ENCODE measurements at regions not wholly inside any gene's neighbourhood (a gene's known extent, or its start where the extent isn't known, plus 50 kb on each side); places are given as distances from the start of the nearest gene placed in this dataset.

DNA sequence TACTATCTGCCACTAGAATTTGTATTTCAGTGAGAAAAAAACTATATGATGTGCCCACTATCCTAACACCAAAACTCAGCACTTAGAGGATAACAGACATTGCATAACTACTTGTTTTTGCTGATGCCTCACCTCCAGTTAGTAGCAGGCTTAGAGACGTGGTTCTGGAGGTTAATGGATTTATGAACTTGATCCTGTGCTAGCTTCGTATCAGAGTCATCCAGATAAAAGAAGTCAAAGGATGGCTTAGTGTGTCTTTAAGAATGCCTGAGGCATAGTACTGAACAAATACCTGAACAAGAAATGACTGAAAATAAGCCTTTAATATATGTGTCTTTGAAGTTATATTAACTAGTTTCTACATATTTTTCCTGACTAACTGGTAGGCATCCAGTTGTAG, 414.9 kb upstream of the PTCHD4 start:
- Histone ChIP-seq H2AFZ (ENCODE audit: low read length) (no peak overlapping the region), H3K27me3 (ENCODE audit: control insufficient read depth in 1 of 2, insufficient read depth in 2 of 2, low read length in 2 of 2) (no peaks in the 10 kb centered on the region), H3K27ac (ENCODE audit: extremely low read length, insufficient read depth, low read length) (no peak overlapping the region), H3K36me3 (replicated peaks in 1 of 2; ENCODE audit: control insufficient read depth in 1 of 2, insufficient read depth in 2 of 2, low read length in 2 of 2) (no peaks in the 10 kb centered on the region), H3K4me2 (ENCODE audit: low read depth, low read length) (no peak overlapping the region), H3K9ac (ENCODE audit: insufficient read depth, low read depth, low read length) (no peak overlapping the region), H3K4me1 (ENCODE audit: insufficient read depth, low read length) (no peaks in the 10 kb centered on the region), H3K9me3 (ENCODE audit: low read length) (no peaks in the 10 kb centered on the region), H3K4me3 (replicated peaks in 1 of 3; ENCODE audit: insufficient read depth in 1 of 3, low read depth in 2 of 3, low read length in 3 of 3) (no peak overlapping the region), H4K20me1 (ENCODE audit: insufficient read depth, low read length) (no peaks in the 10 kb centered on the region), H3K79me2 (ENCODE audit: insufficient read depth, low read length) (no peaks in the 10 kb centered on the region)
- CTCF ChIA-PET (ENCODE audit: low intra/inter-chr PET ratio, low total read pairs) = no interaction called here
- FAIRE-seq = no peak
- BruUV-seq (replicated peaks) = no TSS peak
- no peak for DNase-seq (ENCODE audit: low spot score)
- POLR2A ChIA-PET = no interaction called here
- in situ Hi-C loops (cut with HindIII; ENCODE audit: extremely low pct_ligation_motif_present, low pct_unique_long_range_greater_than_20kb) = no loop called here
- no peak for ATAC-seq
- intact Hi-C loops (cut with micrococcal nuclease; ENCODE audit: unreplicated experiment) = no loop called here
- WGBS (ENCODE audit: low lambda C conversion rate) = 3% methylated on average over 2 of the region's 2 CpGs
- TF ChIP-seq ZNF672 (CRISPR knock-in tag; IDR thresholded peaks at IDR 0.05) (no peak), ZNF724P (CRISPR knock-in tag; IDR thresholded peaks at IDR 0.05; ENCODE audit: borderline replicate concordance) (no peak), ADNP (CRISPR knock-in tag; IDR thresholded peaks at IDR 0.05) (no peak), SRSF4 (IDR thresholded peaks at IDR 0.05; ENCODE audit: low read depth, low read length, poor library complexity, severe bottlenecking) (no peak), ZKSCAN1 (IDR thresholded peaks at IDR 0.05; ENCODE audit: low read length) (no peak), SMAD1 (CRISPR knock-in tag; IDR thresholded peaks at IDR 0.05; ENCODE audit: borderline replicate concordance, low read depth) (no peak), MYC (CRISPR knock-in tag; IDR thresholded peaks at IDR 0.05; ENCODE audit: borderline replicate concordance) (no peak), ETV6 (CRISPR knock-in tag; conservative IDR thresholded peaks at IDR 0.05) (no peak), THAP11 (CRISPR knock-in tag; IDR thresholded peaks at IDR 0.05) (no peak), SP1 (IDR thresholded peaks at IDR 0.05) (no peak), SP1 (CRISPR knock-in tag; IDR thresholded peaks at IDR 0.05) (no peak), ZFP62 (CRISPR knock-in tag; IDR thresholded peaks at IDR 0.05) (no peak), MEF2D (CRISPR knock-in tag; IDR thresholded peaks at IDR 0.05) (no peak), ZNF430 (CRISPR knock-in tag; IDR thresholded peaks at IDR 0.05) (no peak)
- TF ChIP-seq, protein P1, sequence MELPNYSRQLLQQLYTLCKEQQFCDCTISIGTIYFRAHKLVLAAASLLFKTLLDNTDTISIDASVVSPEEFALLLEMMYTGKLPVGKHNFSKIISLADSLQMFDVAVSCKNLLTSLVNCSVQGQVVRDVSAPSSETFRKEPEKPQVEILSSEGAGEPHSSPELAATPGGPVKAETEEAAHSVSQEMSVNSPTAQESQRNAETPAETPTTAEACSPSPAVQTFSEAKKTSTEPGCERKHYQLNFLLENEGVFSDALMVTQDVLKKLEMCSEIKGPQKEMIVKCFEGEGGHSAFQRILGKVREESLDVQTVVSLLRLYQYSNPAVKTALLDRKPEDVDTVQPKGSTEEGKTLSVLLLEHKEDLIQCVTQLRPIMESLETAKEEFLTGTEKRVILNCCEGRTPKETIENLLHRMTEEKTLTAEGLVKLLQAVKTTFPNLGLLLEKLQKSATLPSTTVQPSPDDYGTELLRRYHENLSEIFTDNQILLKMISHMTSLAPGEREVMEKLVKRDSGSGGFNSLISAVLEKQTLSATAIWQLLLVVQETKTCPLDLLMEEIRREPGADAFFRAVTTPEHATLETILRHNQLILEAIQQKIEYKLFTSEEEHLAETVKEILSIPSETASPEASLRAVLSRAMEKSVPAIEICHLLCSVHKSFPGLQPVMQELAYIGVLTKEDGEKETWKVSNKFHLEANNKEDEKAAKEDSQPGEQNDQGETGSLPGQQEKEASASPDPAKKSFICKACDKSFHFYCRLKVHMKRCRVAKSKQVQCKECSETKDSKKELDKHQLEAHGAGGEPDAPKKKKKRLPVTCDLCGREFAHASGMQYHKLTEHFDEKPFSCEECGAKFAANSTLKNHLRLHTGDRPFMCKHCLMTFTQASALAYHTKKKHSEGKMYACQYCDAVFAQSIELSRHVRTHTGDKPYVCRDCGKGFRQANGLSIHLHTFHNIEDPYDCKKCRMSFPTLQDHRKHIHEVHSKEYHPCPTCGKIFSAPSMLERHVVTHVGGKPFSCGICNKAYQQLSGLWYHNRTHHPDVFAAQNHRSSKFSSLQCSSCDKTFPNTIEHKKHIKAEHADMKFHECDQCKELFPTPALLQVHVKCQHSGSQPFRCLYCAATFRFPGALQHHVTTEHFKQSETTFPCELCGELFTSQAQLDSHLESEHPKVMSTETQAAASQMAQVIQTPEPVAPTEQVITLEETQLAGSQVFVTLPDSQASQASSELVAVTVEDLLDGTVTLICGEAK (IDR thresholded peaks at IDR 0.05) = no peak
- TF ChIP-seq, protein P1 (CRISPR knock-in tag; IDR thresholded peaks at IDR 0.05) = no peak
- TF ChIP-seq, protein P2, sequence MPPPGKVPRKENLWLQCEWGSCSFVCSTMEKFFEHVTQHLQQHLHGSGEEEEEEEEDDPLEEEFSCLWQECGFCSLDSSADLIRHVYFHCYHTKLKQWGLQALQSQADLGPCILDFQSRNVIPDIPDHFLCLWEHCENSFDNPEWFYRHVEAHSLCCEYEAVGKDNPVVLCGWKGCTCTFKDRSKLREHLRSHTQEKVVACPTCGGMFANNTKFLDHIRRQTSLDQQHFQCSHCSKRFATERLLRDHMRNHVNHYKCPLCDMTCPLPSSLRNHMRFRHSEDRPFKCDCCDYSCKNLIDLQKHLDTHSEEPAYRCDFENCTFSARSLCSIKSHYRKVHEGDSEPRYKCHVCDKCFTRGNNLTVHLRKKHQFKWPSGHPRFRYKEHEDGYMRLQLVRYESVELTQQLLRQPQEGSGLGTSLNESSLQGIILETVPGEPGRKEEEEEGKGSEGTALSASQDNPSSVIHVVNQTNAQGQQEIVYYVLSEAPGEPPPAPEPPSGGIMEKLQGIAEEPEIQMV (CRISPR knock-in tag; IDR thresholded peaks at IDR 0.05; ENCODE audit: low read depth) = no peak
